IPS-20b (cell line): ENCODE measurements at regions not wholly inside any gene's neighbourhood (a gene's known extent, or its start where the extent isn't known, plus 50 kb on each side); places are given as distances from the start of the nearest gene placed in this dataset.

Experiments used
- H3K27ac ChIP-seq: one replicate; pipeline ENCODE4 v1.5.1; 2013; ENCODE audit warnings: low read length
- H3K27me3 ChIP-seq: 2 replicates; pipeline ENCODE4 v1.6.1; 2013; ENCODE audit warnings: mild to moderate bottlenecking, low read length, inconsistent platforms; ENCODE audit not compliant: insufficient read depth
- H3K36me3 ChIP-seq: 2 replicates; pipeline ENCODE4 v1.6.1; 2013; ENCODE audit warnings: low read depth, mild to moderate bottlenecking, inconsistent platforms, low read length, moderate library complexity; ENCODE audit not compliant: insufficient read depth
- H3K4me1 ChIP-seq: 2 replicates; pipeline ENCODE4 v1.6.1; 2013; ENCODE audit warnings: mild to moderate bottlenecking, control low read depth, inconsistent platforms, low read length, moderate library complexity; ENCODE audit not compliant: insufficient read depth
- H3K4me3 ChIP-seq: 2 replicates; pipeline ENCODE4 v1.5.1; 2013; ENCODE audit warnings: mild to moderate bottlenecking, low read length, inconsistent platforms
- H3K9ac ChIP-seq: 2 replicates; pipeline ENCODE4 v1.6.1; 2013; ENCODE audit warnings: low read depth, mild to moderate bottlenecking, inconsistent platforms, low read length, moderate library complexity
- H3K9me3 ChIP-seq: 2 replicates; pipeline ENCODE4 v1.6.1; 2013; ENCODE audit warnings: mild to moderate bottlenecking, low read depth, low read length, inconsistent platforms; ENCODE audit not compliant: insufficient read depth

DNA sequence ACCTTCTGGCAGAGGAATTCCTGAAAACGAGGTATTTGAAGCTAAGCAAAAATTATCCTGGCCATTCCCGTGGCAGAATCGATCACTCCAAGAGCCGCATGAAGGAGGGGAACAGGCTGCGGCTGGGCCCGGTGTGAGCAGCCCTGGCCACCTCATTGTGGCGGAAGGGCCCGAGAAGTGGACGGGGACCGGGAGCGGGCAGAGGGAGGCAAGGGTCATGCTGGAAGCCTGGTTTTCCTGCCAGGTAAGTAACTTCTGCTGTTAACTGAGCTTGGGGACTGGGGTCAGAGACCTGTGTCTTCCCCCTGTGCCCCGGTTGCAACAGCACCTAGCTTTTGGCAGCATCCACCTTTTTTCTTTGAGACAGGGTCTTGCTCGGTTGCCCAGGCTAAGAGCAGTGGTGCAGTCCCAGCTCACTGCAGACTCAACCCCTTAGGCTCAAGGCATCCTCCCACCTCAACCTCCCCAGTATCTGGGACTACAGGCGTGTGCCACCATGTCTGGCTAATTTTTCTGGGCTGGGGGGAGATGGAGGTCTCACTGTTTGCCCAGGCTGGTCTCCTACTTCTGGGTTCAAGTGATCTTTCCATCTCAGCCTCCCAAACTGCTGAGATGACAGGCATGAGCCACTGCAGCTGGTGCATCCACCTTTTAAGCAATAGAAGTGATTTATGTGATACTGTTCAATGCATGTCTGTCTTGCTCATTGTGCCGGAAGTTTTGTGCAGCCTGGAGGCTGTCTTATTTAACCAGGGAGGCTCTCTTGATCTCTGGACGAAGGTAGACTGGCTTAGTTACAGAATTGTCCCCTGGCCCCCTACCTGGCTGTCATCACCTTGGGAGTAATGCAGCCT lies 174.0 kb upstream of the MYL2 start:
- no peak overlapping the region for H3K27ac ChIP-seq
- H3K9ac ChIP-seq: no peak overlapping the region
- H3K36me3 ChIP-seq: no peaks in the 10 kb centered on the region
- 0 out of 2 replicates have a peak, but pooled peaks cover 3% of the 10 kb centered on the region for H3K4me1 ChIP-seq
- no peaks in the 10 kb centered on the region for H3K9me3 ChIP-seq
- H3K27me3 ChIP-seq: no peaks in the 10 kb centered on the region
- H3K4me3 ChIP-seq: no peak overlapping the region

DNA sequence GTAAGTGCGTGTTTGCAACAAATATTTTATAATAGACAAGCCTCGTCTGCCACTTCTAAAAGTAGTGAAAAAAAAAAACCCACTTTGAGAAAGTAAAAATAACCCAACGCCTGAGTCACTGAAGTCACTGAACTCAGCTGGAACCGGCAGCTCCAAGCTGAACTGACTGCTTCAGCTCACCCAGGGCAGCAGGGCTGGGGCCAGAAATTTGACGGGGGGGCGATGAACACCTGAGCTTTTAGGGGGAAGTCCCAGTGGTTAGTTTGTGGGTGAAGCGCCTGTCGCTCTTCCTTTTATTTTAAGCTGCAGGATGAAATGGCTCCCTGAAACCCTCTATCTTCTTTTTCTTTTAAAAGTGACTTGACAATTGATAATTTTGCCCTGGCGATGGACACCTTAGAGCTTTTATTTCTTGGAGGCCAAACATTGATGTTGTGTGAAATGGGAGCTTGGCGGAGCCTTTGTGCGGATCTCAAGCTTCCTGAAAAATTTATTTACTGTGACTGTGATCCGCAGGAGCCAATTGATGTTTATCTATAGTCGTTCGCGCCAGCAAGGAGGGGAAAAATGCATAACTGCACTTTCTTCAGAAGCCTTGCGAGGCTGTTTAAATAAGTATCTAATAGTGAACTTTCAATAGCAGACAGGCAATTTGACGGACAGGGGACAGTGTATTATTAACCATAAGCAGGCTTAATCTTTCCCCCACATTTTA lies 173.2 kb upstream of the MYL2 start:
- Histone ChIP-seq H3K27ac (no peak overlapping the region), H3K9me3 (no peaks in the 10 kb centered on the region), H3K36me3 (no peaks in the 10 kb centered on the region), H3K4me1 (0 out of 2 replicates have a peak, but pooled peaks cover 3% of the 10 kb centered on the region), H3K4me3 (no peak overlapping the region), H3K27me3 (no peaks in the 10 kb centered on the region), H3K9ac (no peak overlapping the region)

DNA sequence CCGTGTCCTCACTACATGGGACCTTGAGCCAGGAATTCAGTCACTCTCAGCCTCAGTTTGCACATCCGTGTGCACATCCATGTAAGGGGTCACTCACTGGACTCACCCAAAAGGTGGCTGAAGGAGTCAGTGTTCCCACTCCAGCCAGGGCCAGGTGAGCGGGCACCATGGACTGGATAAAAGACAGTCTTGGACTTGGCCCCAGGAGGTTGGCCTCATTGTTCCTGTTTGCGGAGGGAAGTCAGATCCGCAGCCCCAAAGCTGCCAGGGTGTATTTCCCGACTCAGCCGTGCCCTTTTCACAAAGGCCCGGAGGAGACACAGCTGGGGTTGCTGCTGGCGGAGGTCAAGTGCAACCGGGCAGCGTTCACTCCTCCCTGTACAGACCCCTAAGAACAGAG lies 170.7 kb upstream of the MYL2 start:
- H3K27me3 ChIP-seq: no peaks in the 10 kb centered on the region
- H3K4me3 ChIP-seq: no peak overlapping the region
- no peaks in the 10 kb centered on the region for H3K36me3 ChIP-seq
- H3K9me3 ChIP-seq: no peaks in the 10 kb centered on the region
- no peak overlapping the region for H3K9ac ChIP-seq
- 0 out of 2 replicates have a peak, but pooled peaks cover 3% of the 10 kb centered on the region for H3K4me1 ChIP-seq
- H3K27ac ChIP-seq: no peak overlapping the region

DNA sequence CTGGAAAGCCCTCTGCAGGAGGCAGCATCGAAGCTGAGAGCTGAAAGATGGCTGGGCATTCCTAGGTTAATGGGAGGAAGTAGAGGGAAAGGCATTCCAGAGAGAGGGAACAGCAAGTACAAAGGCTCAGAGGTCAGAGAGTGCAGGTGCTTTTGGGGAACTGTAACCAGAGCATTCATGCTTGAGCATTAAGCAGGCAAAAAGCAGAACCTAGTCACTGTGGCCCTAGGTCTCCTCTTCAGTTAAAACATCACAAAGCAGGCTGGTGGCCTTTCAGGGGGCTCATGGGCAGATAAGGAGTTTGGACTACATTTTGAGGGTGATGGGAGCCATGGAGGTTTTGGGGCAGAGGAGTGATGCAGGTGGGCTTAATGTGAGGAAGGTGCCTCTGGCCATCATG lies 169.2 kb upstream of the MYL2 start:
- peaks cover 8% of the 10 kb centered on the region; the same call in 1 of the 2 replicates for H3K4me1 ChIP-seq

DNA sequence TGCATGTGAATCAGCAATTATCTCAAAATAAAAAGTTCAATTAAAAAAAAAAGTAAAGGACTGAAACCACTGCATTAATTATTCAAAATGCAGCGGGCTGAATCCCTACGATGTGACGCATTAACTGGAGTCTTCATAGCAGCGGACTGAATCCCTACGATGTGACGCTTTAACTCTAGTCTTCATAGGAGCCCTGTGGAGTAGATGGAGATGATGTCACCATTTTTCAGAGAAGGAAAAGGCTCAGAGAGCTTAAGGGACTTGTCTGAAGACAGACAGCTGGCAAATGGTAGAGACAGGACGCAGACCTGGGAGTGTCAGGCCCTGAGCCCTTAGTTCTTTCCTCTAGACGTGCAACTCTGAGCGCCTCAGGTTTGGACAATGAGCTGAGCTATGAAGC lies 168.0 kb upstream of the MYL2 start:
- Histone ChIP-seq H3K9ac (no peak overlapping the region), H3K36me3 (no peaks in the 10 kb centered on the region), H3K9me3 (no peaks in the 10 kb centered on the region), H3K27ac (no peak overlapping the region), H3K4me1 (peaks cover 8% of the 10 kb centered on the region; the same call in 1 of the 2 replicates), H3K27me3 (no peaks in the 10 kb centered on the region), H3K4me3 (no peak overlapping the region)

More for the DNA sequence above, 169.2 kb upstream of the MYL2 start:
- Histone ChIP-seq H3K27ac (no peak overlapping the region), H3K36me3 (no peaks in the 10 kb centered on the region), H3K9ac (no peak overlapping the region), H3K4me3 (no peak overlapping the region), H3K27me3 (no peaks in the 10 kb centered on the region), H3K9me3 (no peaks in the 10 kb centered on the region)

DNA sequence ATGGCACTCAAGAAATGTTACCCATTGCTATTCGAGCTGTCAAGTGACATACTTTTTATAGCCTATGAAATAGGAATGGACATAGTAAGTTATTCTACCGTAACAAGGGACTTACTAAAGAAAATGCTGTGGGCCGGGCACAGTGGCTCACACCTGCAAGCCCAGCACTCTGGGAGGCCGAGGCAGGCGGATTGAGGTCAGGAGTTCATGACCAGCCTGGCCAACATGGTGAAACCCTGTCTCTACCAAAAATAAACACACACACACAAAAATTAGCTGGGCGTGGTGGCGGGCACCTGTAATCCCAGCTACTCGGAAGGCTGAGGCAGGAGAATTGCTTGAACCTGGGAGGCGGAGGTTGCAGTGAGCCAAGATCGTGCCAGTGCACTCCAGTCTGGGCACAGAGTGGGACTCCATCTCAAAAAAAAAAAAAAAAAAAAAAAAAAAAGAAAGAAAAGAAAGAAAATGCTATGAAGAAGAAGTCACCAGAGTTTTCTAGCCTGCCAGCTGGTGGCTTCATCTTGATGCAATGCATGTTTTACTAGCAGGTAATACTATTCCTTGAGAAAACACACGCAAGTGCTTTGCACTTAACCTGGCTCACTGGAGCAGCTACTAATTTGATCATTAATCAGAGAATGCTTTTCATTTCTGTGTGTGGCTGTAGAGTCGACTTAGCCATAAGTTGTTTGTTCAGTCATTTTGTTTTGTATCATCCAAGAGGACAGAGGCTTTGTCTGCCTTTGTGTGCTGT lies 166.7 kb upstream of the MYL2 start:
- H3K9me3 ChIP-seq: no peaks in the 10 kb centered on the region
- peaks cover 5% of the 10 kb centered on the region; the same call in 1 of the 2 replicates for H3K4me1 ChIP-seq

DNA sequence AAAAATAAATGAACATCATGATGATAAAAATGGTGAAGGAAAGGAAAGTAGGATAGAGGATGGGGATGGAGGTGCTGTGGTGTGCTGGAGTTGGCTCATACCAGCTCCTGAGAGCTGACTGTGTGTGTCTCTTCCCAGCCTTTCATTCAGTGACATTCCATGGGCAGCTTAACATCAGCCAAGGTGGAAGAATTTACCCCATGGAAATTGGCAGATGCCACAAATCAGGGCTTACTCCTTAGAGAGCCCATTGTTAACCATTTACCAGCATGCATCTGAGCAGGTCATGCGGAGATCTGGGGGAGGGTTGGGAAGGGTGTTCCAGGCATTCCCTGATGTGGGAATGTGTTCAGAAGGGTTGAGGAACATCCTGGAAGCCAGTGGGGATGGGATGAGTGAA lies 164.7 kb upstream of the MYL2 start:
- Histone ChIP-seq H3K9me3 (no peaks in the 10 kb centered on the region), H3K4me1 (peaks cover 5% of the 10 kb centered on the region; the same call in 1 of the 2 replicates), H3K9ac (no peak overlapping the region), H3K27ac (no peak overlapping the region), H3K4me3 (no peak overlapping the region), H3K27me3 (no peaks in the 10 kb centered on the region), H3K36me3 (no peaks in the 10 kb centered on the region)

More for the DNA sequence above, 166.7 kb upstream of the MYL2 start:
- H3K27ac ChIP-seq: no peak overlapping the region
- no peak overlapping the region for H3K9ac ChIP-seq
- H3K27me3 ChIP-seq: no peaks in the 10 kb centered on the region
- H3K4me3 ChIP-seq: no peak overlapping the region
- no peaks in the 10 kb centered on the region for H3K36me3 ChIP-seq

DNA sequence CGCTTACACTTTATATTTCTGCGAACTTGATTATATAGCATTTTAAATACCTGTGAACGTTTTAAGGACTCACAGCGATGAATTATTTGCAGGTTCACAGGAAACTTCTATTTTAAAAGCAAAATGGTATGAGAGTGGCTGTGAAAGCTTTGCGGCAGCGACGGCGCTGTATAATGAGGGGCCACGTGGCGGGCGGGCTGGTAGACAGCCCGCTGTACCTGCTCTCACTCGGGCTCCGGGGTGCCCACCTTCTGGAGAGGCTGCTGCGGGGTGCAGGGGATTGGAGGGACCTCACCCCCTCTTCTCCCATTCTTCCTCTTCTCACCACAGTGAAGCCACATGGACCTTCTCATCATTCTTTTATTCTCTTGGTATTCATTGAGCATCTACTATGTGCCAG lies 164.2 kb upstream of the MYL2 start:
- H3K4me1 ChIP-seq: peaks cover 5% of the 10 kb centered on the region; the same call in 1 of the 2 replicates
- H3K9ac ChIP-seq: no peak overlapping the region
- no peak overlapping the region for H3K27ac ChIP-seq
- H3K27me3 ChIP-seq: no peaks in the 10 kb centered on the region
- no peaks in the 10 kb centered on the region for H3K36me3 ChIP-seq
- no peak overlapping the region for H3K4me3 ChIP-seq
- H3K9me3 ChIP-seq: no peaks in the 10 kb centered on the region

DNA sequence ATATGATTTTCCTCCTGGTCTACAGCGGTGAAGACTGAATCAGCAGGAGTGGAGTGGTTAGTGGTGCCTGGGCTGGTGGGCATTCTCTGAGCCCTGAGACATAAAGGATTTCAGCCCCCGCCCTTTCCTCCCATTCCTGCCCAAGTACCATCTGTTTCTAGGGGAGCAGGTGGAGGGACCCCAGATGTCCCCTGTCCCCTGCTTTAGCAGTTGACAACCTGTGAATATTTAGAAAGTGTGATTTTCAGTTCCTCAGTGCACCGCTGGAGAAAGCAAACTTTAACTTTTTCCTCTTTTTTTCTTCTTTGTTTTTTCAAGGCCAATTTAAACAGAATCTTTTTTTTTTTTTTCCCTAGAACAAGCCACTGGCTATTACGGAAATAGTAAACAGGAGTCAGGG lies 163.8 kb upstream of the MYL2 start:
- no peaks in the 10 kb centered on the region for H3K27me3 ChIP-seq
- no peaks in the 10 kb centered on the region for H3K9me3 ChIP-seq
- no peak overlapping the region for H3K27ac ChIP-seq
- no peak overlapping the region for H3K9ac ChIP-seq
- no peaks in the 10 kb centered on the region for H3K36me3 ChIP-seq
- no peak overlapping the region for H3K4me3 ChIP-seq
- peaks cover 5% of the 10 kb centered on the region; the same call in 1 of the 2 replicates for H3K4me1 ChIP-seq

DNA sequence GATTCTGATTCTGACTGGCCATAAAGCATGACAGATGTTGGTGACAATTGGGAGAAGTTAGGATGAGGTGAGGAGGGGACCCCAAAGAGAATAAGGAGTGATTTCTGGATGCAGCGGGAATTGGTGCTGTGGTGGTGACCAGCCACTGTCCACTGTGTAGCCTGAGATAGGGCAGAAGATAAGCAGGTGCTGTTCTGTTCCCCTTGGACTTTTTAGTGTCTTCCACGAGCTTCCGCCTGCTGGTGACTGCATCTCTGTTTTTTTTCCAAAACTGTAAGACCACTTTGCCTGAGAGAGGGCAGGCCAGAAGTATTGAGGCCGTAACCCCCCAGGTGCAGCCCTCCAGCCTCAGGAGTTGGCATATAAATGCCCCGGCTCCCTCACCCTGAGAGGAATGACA lies 161.2 kb upstream of the MYL2 start:
- Histone ChIP-seq H3K27me3 (no peaks in the 10 kb centered on the region), H3K4me3 (no peak overlapping the region), H3K4me1 (peaks cover 5% of the 10 kb centered on the region; the same call in 1 of the 2 replicates), H3K27ac (no peak overlapping the region), H3K9me3 (no peaks in the 10 kb centered on the region), H3K36me3 (no peaks in the 10 kb centered on the region), H3K9ac (no peak overlapping the region)

DNA sequence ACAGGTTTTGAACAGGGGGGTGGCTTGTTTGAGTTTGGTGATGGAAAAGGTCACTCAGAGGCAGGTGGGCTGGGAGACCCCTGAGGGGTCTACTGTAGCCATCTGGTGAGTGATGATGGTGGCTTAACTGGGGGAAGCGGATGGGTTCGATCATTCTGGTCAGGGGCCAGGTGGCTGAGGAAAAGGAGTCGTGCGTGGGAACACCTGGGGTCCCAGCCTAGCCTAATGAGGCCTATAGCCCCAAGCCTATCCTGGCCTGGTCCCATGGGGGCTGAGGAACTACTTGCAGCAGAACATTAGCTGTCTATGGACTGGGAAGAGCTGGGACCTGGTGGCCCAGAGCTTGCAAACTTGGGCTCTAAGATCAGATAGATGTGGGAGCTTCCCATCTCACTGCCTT lies 158.4 kb upstream of the MYL2 start:
- Histone ChIP-seq H3K9me3 (no peaks in the 10 kb centered on the region), H3K4me3 (no peak overlapping the region), H3K9ac (no peak overlapping the region), H3K27ac (no peak overlapping the region), H3K27me3 (no peaks in the 10 kb centered on the region), H3K36me3 (no peaks in the 10 kb centered on the region), H3K4me1 (0 out of 2 replicates have a peak, but pooled peaks cover 2% of the 10 kb centered on the region)
